IMR-90 (cell line): ENCODE measurements at regions not wholly inside any gene's neighbourhood (a gene's known extent, or its start where the extent isn't known, plus 50 kb on each side); places are given as distances from the start of the nearest gene placed in this dataset.

Experiments
- ATAC-seq: fragments of 200-7000 bp; cut with Tn5 transposase; 2 replicates; pipeline ENCODE4 v1.9.1; 2020; ENCODE audit warnings: low read depth, mild to moderate bottlenecking, moderate library complexity
- BruUV-seq: library from RNA; stranded (reverse); fragments of 400-500 nt; replicated peaks from 2 replicates; lab custom pipeline; 2021; lab: Mats Ljungman, UMichigan
- CTCF ChIA-PET: fragments of 300-600 bp; formaldehyde crosslinking; extraction: SDS; loops from one replicate; lab custom pipeline; 2021; ENCODE audit warnings: antibody characterized with exemption; lab: Yijun Ruan, JAX
- POLR2A ChIA-PET: fragments of 300-600 bp; sonication (Branson Sonifier 250); formaldehyde crosslinking; loops from one replicate; lab custom pipeline; 2022; ENCODE audit warnings: antibody characterized with exemption; ENCODE audit not compliant: unreplicated experiment; lab: Charles Lee
- DNase-seq: peaks from one replicate; pipeline ENCODE4 v3.0.0; 2013
- H2AFZ ChIP-seq: replicated peaks from 2 replicates; pipeline ENCODE3; 2013; ENCODE audit warnings: low read length, mild to moderate bottlenecking; ENCODE audit not compliant: poor library complexity
- H2AK5ac ChIP-seq: 2 replicates; pipeline ENCODE4 v1.6.1; 2013; ENCODE audit warnings: low read depth, low read length, inconsistent platforms
- H2AK9ac ChIP-seq: replicated peaks from 2 replicates; pipeline ENCODE3; 2013; ENCODE audit warnings: mild to moderate bottlenecking, low read depth, low read length, moderate library complexity; ENCODE audit not compliant: poor library complexity
- H2BK120ac ChIP-seq: 2 replicates; pipeline ENCODE4 v1.6.1; 2013; ENCODE audit warnings: low read depth, low read length, inconsistent platforms
- H2BK15ac ChIP-seq: 3 replicates; pipeline ENCODE4 v1.6.1; 2013; ENCODE audit warnings: low read depth, low read length, inconsistent platforms
- H2BK20ac ChIP-seq: 2 replicates; pipeline ENCODE4 v1.6.1; 2013; ENCODE audit warnings: low read depth, mild to moderate bottlenecking, inconsistent platforms, low read length, moderate library complexity
- H2BK5ac ChIP-seq: 2 replicates; pipeline ENCODE4 v1.6.1; 2013; ENCODE audit warnings: mild to moderate bottlenecking, low read depth, low read length, inconsistent platforms; ENCODE audit not compliant: poor library complexity, severe bottlenecking
- H3K14ac ChIP-seq: replicated peaks from 2 replicates; pipeline ENCODE4 v1.6.1; 2013; ENCODE audit warnings: low read depth, low read length, inconsistent platforms
- H3K18ac ChIP-seq: 2 replicates; pipeline ENCODE4 v1.6.1; 2013; ENCODE audit warnings: low read depth, low read length, control low read depth
- H3K23ac ChIP-seq: 2 replicates; pipeline ENCODE4 v1.6.1; 2013; ENCODE audit warnings: low read depth, low read length, inconsistent platforms
- H3K27ac ChIP-seq: 2 replicates; pipeline ENCODE4 v1.5.1; 2013; ENCODE audit warnings: mild to moderate bottlenecking, control low read depth, low read length; ENCODE audit not compliant: insufficient read depth
- H3K27me3 ChIP-seq: 2 replicates; pipeline ENCODE4 v1.6.1; 2013; ENCODE audit warnings: low read length; ENCODE audit not compliant: control insufficient read depth, insufficient read depth
- H3K36me3 ChIP-seq: 2 replicates; pipeline ENCODE4 v1.6.1; 2013; ENCODE audit warnings: low read length, mixed read lengths; ENCODE audit not compliant: control insufficient read depth, insufficient read depth
- H3K4ac ChIP-seq: 2 replicates; pipeline ENCODE4 v1.6.1; 2013; ENCODE audit warnings: low read depth, low read length, inconsistent platforms
- H3K4me1 ChIP-seq: 2 replicates; pipeline ENCODE4 v1.6.1; 2013; ENCODE audit warnings: low read length, mixed read lengths; ENCODE audit not compliant: control insufficient read depth, insufficient read depth
- H3K4me2 ChIP-seq: 2 replicates; pipeline ENCODE4 v1.6.1; 2013; ENCODE audit warnings: low read depth, mild to moderate bottlenecking, control low read depth, low read length, moderate library complexity
- H3K4me3 ChIP-seq: 2 replicates; pipeline ENCODE4 v1.5.1; 2013; ENCODE audit warnings: low read depth, mild to moderate bottlenecking, control low read depth, low read length, moderate library complexity; ENCODE audit not compliant: insufficient read depth
- H3K56ac ChIP-seq: 2 replicates; pipeline ENCODE4 v1.6.1; 2013; ENCODE audit warnings: low read length, inconsistent platforms; ENCODE audit not compliant: insufficient read depth; ENCODE audit errors: extremely low read depth
- H3K79me1 ChIP-seq, 2 experiments: 2 replicates each; pipeline ENCODE4 v1.6.1; 2013; ENCODE audit warnings: low read length in 2 of 2, inconsistent platforms in 1 of 2, low read depth in 1 of 2
- H3K9ac ChIP-seq: 2 replicates; pipeline ENCODE4 v1.6.1; 2013; ENCODE audit warnings: low read depth, low read length, control low read depth
- H3K9me1 ChIP-seq: 2 replicates; pipeline ENCODE4 v1.6.1; 2013; ENCODE audit warnings: low read length, inconsistent platforms; ENCODE audit not compliant: insufficient read depth
- H3K9me3 ChIP-seq: 2 replicates; pipeline ENCODE4 v1.6.1; 2013; ENCODE audit warnings: low read length; ENCODE audit not compliant: control insufficient read depth, insufficient read depth
- H4K20me1 ChIP-seq: 2 replicates; pipeline ENCODE4 v1.6.1; 2013; ENCODE audit warnings: low read length, inconsistent platforms; ENCODE audit not compliant: insufficient read depth
- H4K5ac ChIP-seq: 2 replicates; pipeline ENCODE4 v1.6.1; 2013; ENCODE audit warnings: mild to moderate bottlenecking, low read depth, low read length, control low read depth
- H4K8ac ChIP-seq, 2 experiments: 2 replicates each; pipeline ENCODE4 v1.6.1; 2013; ENCODE audit warnings: low read depth in 2 of 2, low read length in 2 of 2, control low read depth in 1 of 2, inconsistent platforms in 1 of 2
- H4K91ac ChIP-seq: 2 replicates; pipeline ENCODE4 v1.6.1; 2013; ENCODE audit warnings: low read depth, low read length, inconsistent platforms; ENCODE audit not compliant: insufficient read depth
- CHD1 ChIP-seq: IDR thresholded peaks from 2 replicates; pipeline ENCODE4 v1.6.1; 2012; ENCODE audit warnings: low read depth, low read length, improper control_type of control experiment
- FOS ChIP-seq: fragments of 150-350 bp; IDR thresholded peaks from 2 replicates; pipeline ENCODE4 v1.6.1; 2016; ENCODE audit warnings: low read depth, low read length
- MXI1 ChIP-seq: IDR thresholded peaks from 2 replicates; pipeline ENCODE4 v1.6.1; 2012; ENCODE audit warnings: low read depth, mild to moderate bottlenecking, low read length, moderate library complexity, borderline replicate concordance
- RFX5 ChIP-seq: IDR thresholded peaks from 2 replicates; pipeline ENCODE4 v1.8.0; 2012; ENCODE audit warnings: low read depth, mild to moderate bottlenecking, low read length, moderate library complexity
- SMC3 ChIP-seq: fragments of 150-350 bp; IDR thresholded peaks from 2 replicates; pipeline ENCODE4 v1.6.1; 2016; ENCODE audit warnings: low read depth, mild to moderate bottlenecking, antibody characterized with exemption, low read length, moderate library complexity
- WGBS, 2 experiments: methylation state at CpG; one replicate each; pipeline versions ENCODE4 v1.1.5 to v1.1.7; 2013; ENCODE audit warnings: missing lambda C conversion rate in 2 of 2; ENCODE audit not compliant: insufficient read length in 1 of 2; ENCODE audit errors: extremely low coverage in 2 of 2; 5-methylcytosine and 5-hydroxymethylcytosine counted together
- dilution Hi-C: fragments of 300-500 bp; cut with HindIII; formaldehyde crosslinking; loops from one replicate; pipeline ENCODE4 v1.14.3; 2018; ENCODE audit warnings: low sequenced_read_pairs; ENCODE audit not compliant: unreplicated experiment
- in situ Hi-C: fragments of 300-500 bp; cut with MboI; formaldehyde crosslinking; loops from 3 replicates; pipeline ENCODE4 v1.14.3; 2019; ENCODE audit warnings: low sequenced_read_pairs, inconsistent platforms, mixed read lengths
- intact Hi-C: fragments of 100-400 bp; cut with micrococcal nuclease; formaldehyde crosslinking; loops from 2 replicates; pipeline ENCODE4 v1.10.0; 2022
- TF ChIP-seq, protein P1 (sequence below): fragments of 150-350 bp; IDR thresholded peaks from 2 replicates; pipeline ENCODE4 v1.6.1; 2016; ENCODE audit warnings: low read depth, mild to moderate bottlenecking, low read length, moderate library complexity, borderline replicate concordance

- TF ChIP-seq CHD1: no peak
Observed at GRCh38 chr4:35900286-35901243, 343.7 kb downstream of the ARAP2 start (continued).

GRCh38 chr4:35912174-35912573 lies 332.1 kb downstream of the ARAP2 start:
- intact Hi-C loops: no loop called here
- ATAC-seq: no peak

More at GRCh38 chr4:35912174-35912573, 332.1 kb downstream of the ARAP2 start:
- no peaks in the 10 kb centered on the region for H3K27me3 ChIP-seq
- no peak overlapping the region for H3K18ac ChIP-seq
- H2AK5ac ChIP-seq: no peak overlapping the region
- 22% methylated on average over 1 of the region's 2 CpGs; no CpG with 5 or more reads in 1 of the 2 experiments for WGBS, 2 experiments
- no peaks in the 10 kb centered on the region for H3K9me1 ChIP-seq
- H3K4ac ChIP-seq: no peak overlapping the region
- H3K56ac ChIP-seq: no peak overlapping the region
- H4K5ac ChIP-seq: no peak overlapping the region
- no peak overlapping the region for H3K23ac ChIP-seq
- no peaks in the 10 kb centered on the region for H3K4me1 ChIP-seq
- no peaks in the 10 kb centered on the region for H4K20me1 ChIP-seq
- CTCF ChIA-PET: no interaction called here
- no peak overlapping the region for H3K4me3 ChIP-seq
- no peak overlapping the region for H2AK9ac ChIP-seq
- TF ChIP-seq RFX5: no peak
- no peak for TF ChIP-seq SMC3
- no peak for TF ChIP-seq MXI1
- TF ChIP-seq, protein P1, sequence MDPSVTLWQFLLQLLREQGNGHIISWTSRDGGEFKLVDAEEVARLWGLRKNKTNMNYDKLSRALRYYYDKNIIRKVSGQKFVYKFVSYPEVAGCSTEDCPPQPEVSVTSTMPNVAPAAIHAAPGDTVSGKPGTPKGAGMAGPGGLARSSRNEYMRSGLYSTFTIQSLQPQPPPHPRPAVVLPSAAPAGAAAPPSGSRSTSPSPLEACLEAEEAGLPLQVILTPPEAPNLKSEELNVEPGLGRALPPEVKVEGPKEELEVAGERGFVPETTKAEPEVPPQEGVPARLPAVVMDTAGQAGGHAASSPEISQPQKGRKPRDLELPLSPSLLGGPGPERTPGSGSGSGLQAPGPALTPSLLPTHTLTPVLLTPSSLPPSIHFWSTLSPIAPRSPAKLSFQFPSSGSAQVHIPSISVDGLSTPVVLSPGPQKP: no peak
- no peak for TF ChIP-seq FOS
- no peak for DNase-seq
- no peaks in the 10 kb centered on the region for H3K36me3 ChIP-seq
- H3K9ac ChIP-seq: no peak overlapping the region
- dilution Hi-C loops: no loop called here
- no peak overlapping the region for H3K14ac ChIP-seq
- no peak overlapping the region for H2BK120ac ChIP-seq
- no peak overlapping the region for H2BK20ac ChIP-seq
- peaks cover 5% of the 10 kb centered on the region; the same call in 1 of the 2 replicates for H3K9me3 ChIP-seq
- POLR2A ChIA-PET: no interaction called here
- no peak overlapping the region for H4K91ac ChIP-seq
- no peak overlapping the region for H3K27ac ChIP-seq
- no peak overlapping the region for H3K4me2 ChIP-seq
- no peaks in the 10 kb centered on the region for H3K79me1 ChIP-seq
- no peak overlapping the region for H2BK5ac ChIP-seq
- no peak overlapping the region for H2AFZ ChIP-seq
- in situ Hi-C loops: no loop called here
- no TSS peak for BruUV-seq
- no peak overlapping the region for H4K8ac ChIP-seq
- H2BK15ac ChIP-seq: no peak overlapping the region
